Hematopoietic multipotent progenitor cell treated with erythropoietin and hydrocortisone succinate and interleukin-3 and kit ligand, for 17 days (in vitro differentiated cells): ENCODE measurements at regions not wholly inside any gene's neighbourhood (a gene's known extent, or its start where the extent isn't known, plus 50 kb on each side); places are given as distances from the start of the nearest gene placed in this dataset.

Experiments
- DNase-seq: peaks from one replicate; pipeline ENCODE4 v3.0.0-alpha.2; 2015; ENCODE audit warnings: low spot score

GRCh38 chr11:119520400-119520799, 97.4 kb upstream of the THY1 start:
- no peak for DNase-seq

GRCh38 chr11:119519796-119520195, 96.8 kb upstream of the THY1 start:
- DNase-seq: no peak

GRCh38 chr11:119518746-119519730, 96.1 kb upstream of the THY1 start:
- no peak for DNase-seq

GRCh38 chr11:119515771-119516400, 92.9 kb upstream of the THY1 start:
- DNase-seq: no peak

GRCh38 chr11:119513806-119514170, 90.8 kb upstream of the THY1 start:
- no peak for DNase-seq

- DNase-seq: no peak
Observed at GRCh38 chr11:119513131-119513805, 90.3 kb upstream of the THY1 start.

GRCh38 chr11:119512369-119512768, 89.4 kb upstream of the THY1 start:
- no peak for DNase-seq

- no peak for DNase-seq
Observed at GRCh38 chr11:119511614-119512306, 88.8 kb upstream of the THY1 start.

GRCh38 chr11:119509969-119510401, 87.0 kb upstream of the THY1 start:
- DNase-seq: no peak

- DNase-seq: no peak
Observed at GRCh38 chr11:119509282-119509841, 86.4 kb upstream of the THY1 start.

- no peak for DNase-seq
Observed at GRCh38 chr11:119506436-119506835, 83.5 kb upstream of the THY1 start.

GRCh38 chr11:119505861-119506260, 82.9 kb upstream of the THY1 start:
- DNase-seq: no peak

GRCh38 chr11:119505071-119505470, 82.1 kb upstream of the THY1 start:
- no peak for DNase-seq

GRCh38 chr11:119504371-119504770, 81.4 kb upstream of the THY1 start:
- no peak for DNase-seq

GRCh38 chr11:119501777-119502405, 78.9 kb upstream of the THY1 start:
- no peak for DNase-seq

- no peak for DNase-seq
Observed at GRCh38 chr11:119497717-119498116, 74.7 kb upstream of the THY1 start.

GRCh38 chr11:119496997-119497396, 74.0 kb upstream of the THY1 start:
- DNase-seq: no peak

- no peak for DNase-seq
Observed at GRCh38 chr11:119496469-119496868, 73.5 kb upstream of the THY1 start.

- no peak for DNase-seq
Observed at GRCh38 chr11:119493712-119494111, 70.7 kb upstream of the THY1 start.

GRCh38 chr11:119491753-119492510, 69.0 kb upstream of the THY1 start:
- no peak for DNase-seq
